ENCODE measurements at regions not wholly inside any gene's neighbourhood (a gene's known extent, or its start where the extent isn't known, plus 50 kb on each side); places are given as distances from the start of the nearest gene placed in this dataset.

GRCh38 chr17:69936996-69937395 is 138.0 kb upstream of the KCNJ16 start:
- Histone ChIP-seq H3K36me3 (replicated peaks in 1 of 2) (no peaks in the 10 kb centered on the region), H3K27me3 (no peaks in the 10 kb centered on the region), H3K4me1 (replicated peaks in 1 of 2) (no peaks in the 10 kb centered on the region), H3K27ac (no peak overlapping the region), H3K9me3 (replicated peaks in 1 of 3) (no peaks in the 10 kb centered on the region), H3K4me3 (no peak overlapping the region)
- WGBS, 4 donors = 75 to 97% (median 87%) methylated on average over 3 of the region's 3 CpGs
- TF ChIP-seq POLR2A (IDR thresholded peaks at IDR 0.05) = no peak
- no peak for TF ChIP-seq CTCF (IDR thresholded peaks at IDR 0.05)
- no peak for DNase-seq
- intact Hi-C loops (cut with DNase I) = no loop called here

- H3K4me1 ChIP-seq (replicated peaks in 1 of 2) = no peaks in the 10 kb centered on the region
- TF ChIP-seq POLR2A (IDR thresholded peaks at IDR 0.05) (no peak), CTCF (IDR thresholded peaks at IDR 0.05) (no peak)
- H3K27me3 ChIP-seq = no peaks in the 10 kb centered on the region
- H3K27ac ChIP-seq = no peak overlapping the region
- no peak overlapping the region for H3K4me3 ChIP-seq
- no peak for DNase-seq
- intact Hi-C loops (cut with DNase I) = no loop called here
- no peaks in the 10 kb centered on the region for H3K36me3 ChIP-seq (replicated peaks in 1 of 2)
- H3K9me3 ChIP-seq (replicated peaks in 1 of 3) = no peaks in the 10 kb centered on the region
Measured at GRCh38 chr17:69943058-69943457, 132.0 kb upstream of the KCNJ16 start.

GRCh38 chr17:69944406-69944805 is 130.6 kb upstream of the KCNJ16 start:
- whole genome bisulfite sequencing, 4 donors = 91 to 96% (median 93%) methylated on average over 5 of the region's 5 CpGs
- H3K27ac ChIP-seq = no peak overlapping the region
- H3K36me3 ChIP-seq (replicated peaks in 1 of 2) = no peaks in the 10 kb centered on the region
- no peak overlapping the region for H3K4me3 ChIP-seq
- intact Hi-C loops (cut with DNase I) = no loop called here
- no peaks in the 10 kb centered on the region for H3K27me3 ChIP-seq
- DNase-seq = no peak
- H3K4me1 ChIP-seq (replicated peaks in 1 of 2) = no peaks in the 10 kb centered on the region
- TF ChIP-seq POLR2A (IDR thresholded peaks at IDR 0.05) = no peak
- no peak for TF ChIP-seq CTCF (IDR thresholded peaks at IDR 0.05)
- no peaks in the 10 kb centered on the region for H3K9me3 ChIP-seq (replicated peaks in 1 of 3)

GRCh38 chr17:69945698-69946185 is 129.3 kb upstream of the KCNJ16 start:
- H3K9me3 ChIP-seq (replicated peaks in 1 of 3) = no peaks in the 10 kb centered on the region
- peak in 1 of 7 donors; percentile 9 for DNase-seq
- H3K36me3 ChIP-seq (replicated peaks in 1 of 2) = no peaks in the 10 kb centered on the region
- intact Hi-C loops (cut with DNase I) = no loop called here
- no peaks in the 10 kb centered on the region for H3K27me3 ChIP-seq
- H3K27ac ChIP-seq = no peak overlapping the region
- 64 to 70% (median 66%) methylated on average over 3 of the region's 3 CpGs for WGBS, 4 donors
- no peaks in the 10 kb centered on the region for H3K4me1 ChIP-seq (replicated peaks in 1 of 2)
- TF ChIP-seq POLR2A (IDR thresholded peaks at IDR 0.05) (no peak), CTCF (IDR thresholded peaks at IDR 0.05) (no peak)
- no peak overlapping the region for H3K4me3 ChIP-seq

Data from adrenal gland (tissue), 9 donors.